ENCODE measurements at regions not wholly inside any gene's neighbourhood (a gene's known extent, or its start where the extent isn't known, plus 50 kb on each side); places are given as distances from the start of the nearest gene placed in this dataset.
A peak's percentile ranks its signal among the peaks of the same experiment; 100 is the strongest.

DNA sequence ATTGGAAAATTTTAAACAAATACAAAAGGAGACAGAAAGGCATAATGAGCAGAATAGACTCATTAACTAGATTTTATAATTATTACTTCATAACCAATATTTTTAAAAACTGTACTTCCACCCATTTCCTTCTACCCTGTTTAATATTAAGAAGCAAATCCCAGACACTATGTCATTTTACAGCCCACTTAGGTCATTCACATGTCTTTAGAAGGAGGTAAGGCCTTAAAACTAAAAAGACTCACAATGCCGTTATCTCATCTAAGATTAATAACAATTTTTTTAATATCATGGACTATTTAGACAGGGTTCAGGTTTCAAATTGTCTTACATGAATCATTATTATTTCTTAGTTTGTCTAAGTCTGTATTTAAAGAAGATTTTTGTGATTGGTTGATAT lies 217.2 kb downstream of the NFKBIZ start:
- TF ChIP-seq, protein P1, sequence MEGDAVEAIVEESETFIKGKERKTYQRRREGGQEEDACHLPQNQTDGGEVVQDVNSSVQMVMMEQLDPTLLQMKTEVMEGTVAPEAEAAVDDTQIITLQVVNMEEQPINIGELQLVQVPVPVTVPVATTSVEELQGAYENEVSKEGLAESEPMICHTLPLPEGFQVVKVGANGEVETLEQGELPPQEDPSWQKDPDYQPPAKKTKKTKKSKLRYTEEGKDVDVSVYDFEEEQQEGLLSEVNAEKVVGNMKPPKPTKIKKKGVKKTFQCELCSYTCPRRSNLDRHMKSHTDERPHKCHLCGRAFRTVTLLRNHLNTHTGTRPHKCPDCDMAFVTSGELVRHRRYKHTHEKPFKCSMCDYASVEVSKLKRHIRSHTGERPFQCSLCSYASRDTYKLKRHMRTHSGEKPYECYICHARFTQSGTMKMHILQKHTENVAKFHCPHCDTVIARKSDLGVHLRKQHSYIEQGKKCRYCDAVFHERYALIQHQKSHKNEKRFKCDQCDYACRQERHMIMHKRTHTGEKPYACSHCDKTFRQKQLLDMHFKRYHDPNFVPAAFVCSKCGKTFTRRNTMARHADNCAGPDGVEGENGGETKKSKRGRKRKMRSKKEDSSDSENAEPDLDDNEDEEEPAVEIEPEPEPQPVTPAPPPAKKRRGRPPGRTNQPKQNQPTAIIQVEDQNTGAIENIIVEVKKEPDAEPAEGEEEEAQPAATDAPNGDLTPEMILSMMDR (conservative IDR thresholded peaks at IDR 0.05; ENCODE audit: low read depth, low read length) = no peak
- DNase-seq (ENCODE audit: low read depth) = no peak
- no peak overlapping the region for H3K4me3 ChIP-seq (ENCODE audit: low read depth, low read length)

DNA sequence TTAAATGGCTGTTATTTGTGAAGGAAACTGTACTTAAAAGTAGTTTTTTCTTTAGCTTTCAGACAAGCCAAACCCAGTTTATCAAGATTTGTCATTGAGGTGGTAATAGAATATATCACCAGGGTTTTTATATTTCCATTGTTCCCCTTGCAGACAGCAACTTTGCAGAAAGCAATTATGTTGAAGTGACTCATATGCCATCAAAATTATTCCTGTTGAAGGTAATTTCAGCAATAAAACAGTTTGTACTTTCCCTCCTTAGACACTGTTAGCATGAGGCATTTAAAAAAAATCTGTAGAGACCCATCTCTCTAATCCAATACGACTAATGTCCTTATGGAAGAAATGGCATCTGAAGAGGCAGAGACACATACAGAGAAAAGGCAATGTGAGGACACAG lies 219.0 kb downstream of the NFKBIZ start:
- TF ChIP-seq, protein P1 (conservative IDR thresholded peaks at IDR 0.05; ENCODE audit: low read depth, low read length) = no peak
- peak; percentile 25 for DNase-seq (ENCODE audit: low read depth)
- no peak overlapping the region for H3K4me3 ChIP-seq (ENCODE audit: low read depth, low read length)

DNA sequence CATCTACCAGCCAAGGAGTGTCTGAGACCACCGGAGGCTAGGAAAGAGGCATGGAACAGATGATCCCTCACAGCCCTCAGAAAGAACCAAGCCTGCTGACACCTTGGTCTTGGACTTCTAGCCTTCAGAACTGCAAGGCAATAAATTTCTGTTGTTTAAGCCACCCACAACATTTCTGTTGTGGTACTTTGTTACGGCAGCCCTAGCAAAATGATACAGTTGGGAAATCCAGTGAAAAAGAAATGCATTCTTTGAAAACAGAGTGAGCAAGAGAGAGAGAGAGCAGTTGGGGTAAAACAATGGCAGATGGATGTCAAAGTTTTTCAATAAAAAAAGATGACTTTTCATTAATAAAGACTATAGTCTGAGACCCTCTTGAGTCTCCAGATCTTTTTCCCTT lies 219.4 kb downstream of the NFKBIZ start:
- no peak for DNase-seq (ENCODE audit: low read depth)
- TF ChIP-seq, protein P1 (conservative IDR thresholded peaks at IDR 0.05; ENCODE audit: low read depth, low read length) = no peak
- no peak overlapping the region for H3K4me3 ChIP-seq (ENCODE audit: low read depth, low read length)

DNA sequence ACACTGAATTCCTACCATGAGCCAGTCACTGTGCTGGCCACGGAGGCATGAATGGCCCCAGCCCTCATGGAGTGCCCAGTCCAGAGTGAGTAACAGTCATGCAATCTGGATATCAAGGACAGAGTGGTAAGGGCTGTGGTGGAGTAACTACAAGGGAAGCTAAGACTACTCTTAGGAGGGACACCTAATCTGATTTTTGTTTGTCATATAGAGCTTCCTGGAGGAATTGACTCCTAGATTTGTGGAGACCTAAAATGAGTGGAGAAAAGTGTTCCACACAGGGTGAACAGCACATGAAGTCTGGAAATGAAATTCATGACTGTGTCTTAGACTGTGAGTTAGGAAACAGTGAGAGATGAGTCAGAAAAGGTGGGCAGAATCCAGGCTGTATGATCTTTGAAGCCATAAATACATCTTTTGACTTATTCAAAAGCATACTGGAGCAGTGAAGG lies 219.9 kb downstream of the NFKBIZ start:
- peak; percentile 37 for DNase-seq (ENCODE audit: low read depth)
- TF ChIP-seq, protein P1 (conservative IDR thresholded peaks at IDR 0.05; ENCODE audit: low read depth, low read length) = no peak
- no peak overlapping the region for H3K4me3 ChIP-seq (ENCODE audit: low read depth, low read length)

DNA sequence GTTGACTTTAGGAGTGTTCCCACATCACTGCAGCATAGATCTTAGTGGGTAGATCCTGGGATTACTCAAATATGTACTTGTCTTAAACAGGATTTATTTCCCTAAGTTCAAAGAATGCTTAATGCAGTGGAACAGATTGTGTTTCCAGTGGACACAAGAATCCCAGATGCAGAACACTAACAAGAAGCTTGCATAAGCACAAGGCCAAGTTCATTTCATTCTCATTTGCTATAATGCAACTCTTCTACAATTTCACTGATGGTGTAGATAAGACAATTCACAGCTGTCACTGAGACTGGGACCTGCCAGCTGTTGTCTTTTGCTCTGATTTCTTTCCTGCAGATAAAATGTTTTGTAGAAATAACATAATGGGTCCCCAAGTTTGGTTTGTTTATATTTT lies 225.6 kb downstream of the NFKBIZ start:
- no peak overlapping the region for H3K4me3 ChIP-seq (ENCODE audit: low read depth, low read length)
- no peak for DNase-seq (ENCODE audit: low read depth)
- TF ChIP-seq, protein P1 (conservative IDR thresholded peaks at IDR 0.05; ENCODE audit: low read depth, low read length) = no peak

DNA sequence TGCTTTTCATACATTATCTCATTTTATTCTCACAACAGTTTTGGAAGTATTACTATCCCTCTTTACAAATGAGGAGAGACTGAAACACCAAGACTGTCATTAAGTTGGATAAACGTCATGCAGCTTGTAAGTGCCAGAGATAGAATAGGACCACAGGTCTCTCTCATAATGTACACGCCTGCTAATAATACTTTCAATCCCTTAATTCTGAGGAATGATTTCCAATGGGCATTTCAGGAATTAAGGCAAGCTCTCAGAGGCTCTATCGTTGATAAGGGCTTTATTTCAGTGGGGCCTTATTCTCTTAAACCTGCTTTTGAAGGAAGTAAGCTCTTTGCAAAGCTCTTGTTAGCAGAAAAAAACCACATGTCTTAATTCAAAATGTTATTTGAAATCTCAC lies 229.1 kb downstream of the NFKBIZ start:
- DNase-seq (ENCODE audit: low read depth) = no peak
- no peak overlapping the region for H3K4me3 ChIP-seq (ENCODE audit: low read depth, low read length)
- TF ChIP-seq, protein P1 (conservative IDR thresholded peaks at IDR 0.05; ENCODE audit: low read depth, low read length) = no peak
